Body of pancreas (tissue), 4 donors: ENCODE measurements at regions not wholly inside any gene's neighbourhood (a gene's known extent, or its start where the extent isn't known, plus 50 kb on each side); places are given as distances from the start of the nearest gene placed in this dataset.

ENCODE experiments used
- ATAC-seq: fragments of 150-250 bp; one replicate; pipeline ENCODE4 v1.9.1; 2016
- DNase-seq, 4 donors: peaks; one replicate each; pipeline ENCODE4 v3.0.0-alpha.2; 2019
- H3K27ac ChIP-seq, 4 donors: fragments of 200-600 bp; sonication (generic); 1 replicate in 3 of 4; 2 replicates in 1 of 4; pipeline versions ENCODE4 v1.5.1 to v1.6.1; 2016 to 2019; ENCODE audit warnings: mild to moderate bottlenecking in 1 of 4, mixed read lengths in 1 of 4, moderate library complexity in 1 of 4
- H3K27me3 ChIP-seq, 2 donors: fragments of 200-600 bp; sonication (generic); one replicate each; pipeline ENCODE4 v1.6.0; 2016; ENCODE audit warnings: mild to moderate bottlenecking in 1 of 2
- H3K36me3 ChIP-seq, 2 donors: fragments of 200-600 bp; sonication (generic); replicated peaks in 1 of 2; 2 replicates each; pipeline ENCODE4 v1.5.1; 2016; ENCODE audit warnings: low read depth in 2 of 2; ENCODE audit not compliant: insufficient read depth in 1 of 2
- H3K4me1 ChIP-seq: fragments of 200-600 bp; sonication (generic); one replicate; pipeline ENCODE4 v1.6.0; 2016
- H3K4me3 ChIP-seq, 2 donors: fragments of 200-600 bp; sonication (generic); 1 replicate in 1 of 2; 2 replicates in 1 of 2; pipeline ENCODE4 v1.5.1; 2016 to 2019
- H3K9me3 ChIP-seq, 3 donors: fragments of 200-600 bp; sonication (generic); 1 replicate in 2 of 3; 2 replicates in 1 of 3; pipeline ENCODE4 v1.5.1; 2016
- POLR2A ChIP-seq, 3 donors: fragments of 450-650 bp; IDR thresholded peaks; one replicate each; pipeline ENCODE4 v1.6.1; 2016; ENCODE audit warnings: antibody characterized with exemption in 3 of 3, mild to moderate bottlenecking in 2 of 3
- WGBS, 2 donors: methylation state at CpG; one replicate each; pipeline ENCODE4 v1.1.5; 2017; 5-methylcytosine and 5-hydroxymethylcytosine counted together
- intact Hi-C: fragments of 100-400 bp; cut with DNase I; formaldehyde crosslinking; loops from one replicate; pipeline ENCODE4 v1.15.1; 2023
- TF ChIP-seq, protein P1 (sequence below), 7 experiments: fragments of 450-650 bp in 4 of 7; fragments of 200-600 bp in 3 of 7; sonication (generic) in 3 of 7; IDR thresholded peaks; one replicate each; pipeline ENCODE4 v1.5.1; 2016 to 2019; ENCODE audit warnings: antibody characterized with exemption in 7 of 7

DNA sequence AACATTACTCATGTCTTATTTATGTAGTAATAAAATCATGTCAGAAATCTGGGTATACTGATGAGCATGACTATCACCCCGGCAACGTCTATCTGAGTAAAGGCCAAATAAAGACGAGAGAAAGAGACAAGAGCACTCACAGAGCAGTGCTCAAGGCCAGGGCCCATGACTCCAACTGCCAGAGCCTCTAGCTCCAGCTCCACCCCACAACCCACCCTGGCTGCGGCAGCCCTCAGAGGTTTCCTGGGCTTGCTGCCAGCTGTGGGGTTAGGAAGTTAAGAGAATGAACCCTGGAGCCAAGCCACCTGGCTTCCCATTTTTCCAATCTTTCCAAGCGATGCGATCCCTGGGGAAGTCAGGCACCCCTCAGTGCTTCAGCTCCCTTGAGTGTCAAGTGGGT, 92.0 kb upstream of the PAX1 start:
- DNase-seq (peak in 1 of 4 donors; percentile 30), ATAC-seq (no peak)
- intact Hi-C loops: no loop called here
- no peak overlapping the region for H3K4me3 ChIP-seq
- 0 to 7% methylated on average over 6 of the region's 6 CpGs for WGBS, 2 donors
- no peaks in the 10 kb centered on the region for H3K9me3 ChIP-seq
- H3K36me3 ChIP-seq: no peaks in the 10 kb centered on the region
- H3K4me1 ChIP-seq: no peaks in the 10 kb centered on the region
- no peaks in the 10 kb centered on the region for H3K27me3 ChIP-seq
- H3K27ac ChIP-seq: no peak overlapping the region
- no peak for TF ChIP-seq POLR2A (IDR thresholded peaks at IDR 0.05)
- TF ChIP-seq, protein P1, sequence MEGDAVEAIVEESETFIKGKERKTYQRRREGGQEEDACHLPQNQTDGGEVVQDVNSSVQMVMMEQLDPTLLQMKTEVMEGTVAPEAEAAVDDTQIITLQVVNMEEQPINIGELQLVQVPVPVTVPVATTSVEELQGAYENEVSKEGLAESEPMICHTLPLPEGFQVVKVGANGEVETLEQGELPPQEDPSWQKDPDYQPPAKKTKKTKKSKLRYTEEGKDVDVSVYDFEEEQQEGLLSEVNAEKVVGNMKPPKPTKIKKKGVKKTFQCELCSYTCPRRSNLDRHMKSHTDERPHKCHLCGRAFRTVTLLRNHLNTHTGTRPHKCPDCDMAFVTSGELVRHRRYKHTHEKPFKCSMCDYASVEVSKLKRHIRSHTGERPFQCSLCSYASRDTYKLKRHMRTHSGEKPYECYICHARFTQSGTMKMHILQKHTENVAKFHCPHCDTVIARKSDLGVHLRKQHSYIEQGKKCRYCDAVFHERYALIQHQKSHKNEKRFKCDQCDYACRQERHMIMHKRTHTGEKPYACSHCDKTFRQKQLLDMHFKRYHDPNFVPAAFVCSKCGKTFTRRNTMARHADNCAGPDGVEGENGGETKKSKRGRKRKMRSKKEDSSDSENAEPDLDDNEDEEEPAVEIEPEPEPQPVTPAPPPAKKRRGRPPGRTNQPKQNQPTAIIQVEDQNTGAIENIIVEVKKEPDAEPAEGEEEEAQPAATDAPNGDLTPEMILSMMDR (IDR thresholded peaks at IDR 0.05): no peak

DNA sequence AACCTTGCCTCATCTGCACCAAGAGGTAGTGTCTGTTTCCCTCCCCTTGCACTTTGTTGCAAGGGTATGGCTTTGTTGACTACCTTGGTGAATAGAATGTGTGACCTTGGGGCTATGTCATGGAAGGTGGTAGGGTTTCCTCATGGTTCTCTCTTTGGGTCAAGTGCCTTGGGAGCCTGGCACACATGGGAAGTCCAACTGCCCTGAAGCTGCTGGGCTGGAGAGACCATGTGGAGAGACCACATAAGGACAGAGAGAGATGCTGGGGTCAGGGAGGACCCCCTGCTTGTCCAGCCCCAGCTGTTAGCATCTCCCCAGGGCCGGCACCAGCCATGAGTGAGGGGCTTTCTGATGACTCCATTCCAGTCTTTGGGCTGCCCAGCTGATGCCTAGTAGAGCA, 95.5 kb upstream of the PAX1 start:
- TF ChIP-seq, protein P1 (IDR thresholded peaks at IDR 0.05): no peak
- TF ChIP-seq POLR2A (IDR thresholded peaks at IDR 0.05): no peak

DNA sequence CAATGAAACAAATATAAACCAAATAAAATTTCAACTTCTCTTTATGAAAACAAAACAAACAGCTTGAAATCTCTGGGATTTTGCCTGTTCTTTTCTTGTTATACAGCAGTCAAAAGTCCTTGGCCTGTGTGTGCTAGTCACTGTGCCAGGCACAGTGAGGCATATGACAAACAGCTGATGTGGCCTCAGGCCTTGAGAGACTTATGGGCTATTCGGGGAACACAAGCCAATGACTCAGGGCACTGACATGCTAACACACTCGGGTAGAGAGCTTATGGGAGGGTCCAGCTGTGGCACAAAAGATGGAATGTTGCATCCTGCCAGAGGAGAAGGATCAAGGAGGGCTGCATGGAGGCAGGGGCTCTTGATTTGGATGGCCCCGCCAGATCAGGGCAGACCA, 95.4 kb upstream of the NKX2-2 start:
- Histone ChIP-seq H3K4me3 (no peak overlapping the region), H3K9me3 (no peaks in the 10 kb centered on the region), H3K36me3 (no peaks in the 10 kb centered on the region), H3K4me1 (no peaks in the 10 kb centered on the region), H3K27me3 (no peaks in the 10 kb centered on the region), H3K27ac (no peak overlapping the region)
- TF ChIP-seq, protein P1 (IDR thresholded peaks at IDR 0.05): no peak
- TF ChIP-seq POLR2A (IDR thresholded peaks at IDR 0.05): no peak
- WGBS, 2 donors: 51 to 61% methylated on average over 3 of the region's 3 CpGs
- intact Hi-C loops: no loop called here
- ATAC-seq (no peak), DNase-seq (no peak)

More for the DNA sequence above, 95.5 kb upstream of the PAX1 start:
- DNase-seq (no peak), ATAC-seq (no peak)
- no peaks in the 10 kb centered on the region for H3K4me1 ChIP-seq
- H3K9me3 ChIP-seq: no peaks in the 10 kb centered on the region
- H3K4me3 ChIP-seq: no peak overlapping the region
- intact Hi-C loops: no loop called here
- 73% methylated on average over 1 of the region's 1 CpG; no CpG with 5 or more reads in 1 of the 2 donors for WGBS, 2 donors
- H3K27ac ChIP-seq: no peak overlapping the region
- no peaks in the 10 kb centered on the region for H3K36me3 ChIP-seq
- H3K27me3 ChIP-seq: no peaks in the 10 kb centered on the region

DNA sequence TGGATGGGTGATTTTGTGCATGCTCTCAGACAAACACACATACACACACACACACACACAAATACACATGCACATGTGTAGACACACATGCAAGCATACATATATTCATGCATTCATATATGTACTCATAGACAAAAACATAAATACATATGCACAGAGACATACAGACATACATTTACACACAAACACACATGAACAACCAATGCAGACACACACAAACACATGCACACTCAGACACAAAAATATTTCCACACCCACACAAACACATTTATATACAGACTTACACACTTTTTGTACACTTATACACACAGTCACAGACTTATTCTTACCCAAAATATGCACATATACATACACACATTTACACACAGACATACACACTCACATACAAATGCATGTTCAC, 94.9 kb upstream of the NKX2-2 start:
- Histone ChIP-seq H3K27ac (no peak overlapping the region), H3K4me1 (no peaks in the 10 kb centered on the region), H3K4me3 (no peak overlapping the region), H3K36me3 (no peaks in the 10 kb centered on the region), H3K27me3 (no peaks in the 10 kb centered on the region), H3K9me3 (no peaks in the 10 kb centered on the region)
- DNase-seq (no peak), ATAC-seq (no peak)
- TF ChIP-seq, protein P1 (IDR thresholded peaks at IDR 0.05): no peak
- TF ChIP-seq POLR2A (IDR thresholded peaks at IDR 0.05): no peak
- intact Hi-C loops: no loop called here

DNA sequence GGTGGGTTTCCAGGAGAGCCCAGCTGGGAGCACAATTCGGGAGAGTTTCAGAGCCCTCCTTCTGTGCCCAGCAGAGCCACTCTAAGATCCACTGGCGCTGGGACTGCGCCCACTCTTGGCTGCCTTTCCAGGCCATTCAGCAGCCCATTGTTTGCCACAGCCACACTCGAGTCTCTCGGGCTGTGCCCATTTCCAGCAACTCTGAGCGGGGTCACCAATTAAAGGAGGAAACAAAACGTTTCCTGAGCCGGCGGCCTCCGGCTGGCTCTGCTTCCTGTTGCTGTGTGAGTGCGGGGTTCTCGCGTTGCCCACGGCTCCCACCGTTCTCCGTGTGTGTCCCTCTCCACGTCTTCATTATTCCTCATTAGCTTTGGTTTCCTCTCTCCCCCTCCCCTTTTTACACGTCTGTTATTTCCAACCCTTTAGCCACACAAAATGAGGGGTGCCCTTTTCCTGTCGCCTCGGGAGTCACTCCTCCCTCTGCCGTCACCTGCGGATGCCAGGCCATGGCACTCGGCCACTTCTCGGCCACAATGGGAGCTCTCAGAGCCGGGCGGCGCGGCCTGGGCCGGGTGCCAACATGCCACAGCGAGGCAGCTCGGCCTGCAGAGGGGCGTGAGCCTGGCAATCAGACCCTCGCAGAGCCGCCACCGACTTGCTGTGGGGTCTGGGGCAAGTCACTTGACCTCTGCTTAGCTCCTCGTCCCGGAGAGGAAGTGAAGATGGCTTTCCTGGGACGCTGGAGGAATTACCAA, 94.3 kb upstream of the NKX2-2 start:
- TF ChIP-seq, protein P1 (IDR thresholded peaks at IDR 0.05): no peak
- no peak for TF ChIP-seq POLR2A (IDR thresholded peaks at IDR 0.05)
- intact Hi-C loops: no loop called here
- no peaks in the 10 kb centered on the region for H3K9me3 ChIP-seq
- 65 to 69% methylated on average over 29 to 38 of the region's 38 CpGs for WGBS, 2 donors
- H3K4me1 ChIP-seq: no peaks in the 10 kb centered on the region
- ATAC-seq (peak; percentile 47), DNase-seq (peak in 3 of 4 donors; percentile 19 to 48 (median 26))
- no peaks in the 10 kb centered on the region for H3K27me3 ChIP-seq
- no peaks in the 10 kb centered on the region for H3K36me3 ChIP-seq
- H3K4me3 ChIP-seq: no peak overlapping the region
- H3K27ac ChIP-seq: no peak overlapping the region
